SK-N-SH (cell line): ENCODE measurements at regions not wholly inside any gene's neighbourhood (a gene's known extent, or its start where the extent isn't known, plus 50 kb on each side); places are given as distances from the start of the nearest gene placed in this dataset.

Source experiments
- CTCF ChIA-PET: fragments of 300-600, 350-600 bp; formaldehyde crosslinking; extraction: SDS; loops from one replicate; lab custom pipeline; 2021; lab: Yijun Ruan, JAX
- POLR2A ChIA-PET: fragments of 350-600 bp; sonication (Branson Sonifier 250); formaldehyde crosslinking; extraction: SDS; loops from one replicate; lab custom pipeline; 2020; ENCODE audit warnings: antibody characterized with exemption, inconsistent platforms; lab: Yijun Ruan, JAX
- DNase-seq: peaks from one replicate; pipeline ENCODE4 v3.0.0; 2012
- H2AFZ ChIP-seq: fragments of 200-600 bp; sonication (generic); 2 replicates; pipeline ENCODE4 v1.8.1; 2016; ENCODE audit warnings: antibody characterized with exemption, mild to moderate bottlenecking, low read depth
- H3F3A ChIP-seq: fragments of 200-600 bp; sonication (generic); replicated peaks from 2 replicates; pipeline ENCODE3; 2016; ENCODE audit warnings: antibody characterized with exemption, mild to moderate bottlenecking; ENCODE audit not compliant: insufficient read depth
- H3K27ac ChIP-seq, 2 experiments: fragments of 200-500 bp in 1 of 2; fragments of 200-600 bp in 1 of 2; sonication (Bioruptor generic) in 1 of 2; sonication (generic), shearing (Covaris generic) in 1 of 2; 2 replicates each; pipeline versions ENCODE4 v1.5.1 to v1.6.1; 2014 to 2016; ENCODE audit warnings: low read depth in 2 of 2, inconsistent platforms in 1 of 2, low read length in 1 of 2, mild to moderate bottlenecking in 1 of 2, mixed read lengths in 1 of 2
- H3K27me3 ChIP-seq: fragments of 200-600 bp; sonication (generic), shearing (Covaris generic); 2 replicates; pipeline ENCODE4 v1.6.1; 2016; ENCODE audit warnings: mixed run types; ENCODE audit not compliant: insufficient read depth
- H3K36me3 ChIP-seq, 2 experiments: fragments of 200-500 bp in 1 of 2; fragments of 200-600 bp in 1 of 2; sonication (Bioruptor generic) in 1 of 2; sonication (generic) in 1 of 2; replicated peaks in 1 of 2; 2 replicates each; pipeline versions ENCODE3 to v1.5.1; 2014 to 2016; ENCODE audit warnings: low read length in 1 of 2, mild to moderate bottlenecking in 1 of 2; ENCODE audit not compliant: insufficient read depth in 2 of 2, control insufficient read depth in 1 of 2
- H3K4me1 ChIP-seq, 2 experiments: fragments of 200-500 bp in 1 of 2; fragments of 200-600 bp in 1 of 2; sonication (Bioruptor generic) in 1 of 2; sonication (generic), shearing (Covaris generic) in 1 of 2; 2 replicates each; pipeline versions ENCODE4 v1.5.1 to v1.6.1; 2014 to 2016; ENCODE audit warnings: low read depth in 1 of 2, low read length in 1 of 2, mixed run types in 1 of 2; ENCODE audit not compliant: insufficient read depth in 2 of 2, control insufficient read depth in 1 of 2
- H3K4me2 ChIP-seq: fragments of 200-600 bp; sonication (generic), shearing (Covaris generic); 2 replicates; pipeline ENCODE4 v1.6.1; 2017; ENCODE audit warnings: mixed run types
- H3K4me3 ChIP-seq, 2 experiments: fragments of 200-500 bp in 1 of 2; fragments of 200-600 bp in 1 of 2; sonication (Bioruptor generic) in 1 of 2; sonication (generic), shearing (Covaris generic) in 1 of 2; 2 replicates each; pipeline versions ENCODE4 v1.5.1 to v1.8.1; 2014 to 2016; ENCODE audit warnings: low read depth in 2 of 2, inconsistent platforms in 1 of 2, low read length in 1 of 2, mild to moderate bottlenecking in 1 of 2, mixed read lengths in 1 of 2, moderate library complexity in 1 of 2
- H3K79me2 ChIP-seq: fragments of 200-600 bp; sonication (generic); 2 replicates; pipeline ENCODE4 v1.8.1; 2017; ENCODE audit warnings: mild to moderate bottlenecking; ENCODE audit not compliant: insufficient read depth
- H3K9ac ChIP-seq: fragments of 200-600 bp; sonication (generic); 2 replicates; pipeline ENCODE4 v1.6.1; 2017; ENCODE audit warnings: mixed run types
- H3K9me2 ChIP-seq: fragments of 200-600 bp; sonication (generic); 2 replicates; pipeline ENCODE4 v1.6.1; 2017; ENCODE audit warnings: mixed run types
- H3K9me3 ChIP-seq: fragments of 200-600 bp; sonication (generic); 2 replicates; pipeline ENCODE4 v1.6.1; 2017; ENCODE audit warnings: mixed run types, mild to moderate bottlenecking, moderate library complexity
- H4K20me1 ChIP-seq: fragments of 200-600 bp; sonication (generic); 2 replicates; pipeline ENCODE4 v1.6.1; 2017; ENCODE audit warnings: mild to moderate bottlenecking, mixed run types; ENCODE audit not compliant: insufficient read depth
- CHD2 ChIP-seq: fragments of 150-350 bp; IDR thresholded peaks from 2 replicates; pipeline ENCODE4 v1.6.1; 2018; ENCODE audit warnings: low read length; ENCODE audit not compliant: partially characterized antibody
- CTCF ChIP-seq: fragments of 200-600 bp; sonication (generic); IDR thresholded peaks from 2 replicates; pipeline ENCODE4 v1.6.1; 2017; ENCODE audit warnings: antibody characterized with exemption, mild to moderate bottlenecking, moderate library complexity
- FOSL2 ChIP-seq: IDR thresholded peaks from 2 replicates; pipeline ENCODE4 v1.4.0; 2012; ENCODE audit warnings: low read depth, mild to moderate bottlenecking, moderate library complexity, borderline replicate concordance
- FOXM1 ChIP-seq: IDR thresholded peaks from 2 replicates; pipeline ENCODE4 v1.4.0; 2012; ENCODE audit warnings: low read depth, mild to moderate bottlenecking
- GABPA ChIP-seq: IDR thresholded peaks from 2 replicates; pipeline ENCODE4 v1.4.0; 2012; ENCODE audit warnings: low read depth, mild to moderate bottlenecking
- GATA2 ChIP-seq: sonication (generic); formaldehyde crosslinking; IDR thresholded peaks from 2 replicates; pipeline ENCODE4 v1.5.0; 2020; ENCODE audit warnings: mild to moderate bottlenecking, missing genetic modification reagents
- IRF3 ChIP-seq: fragments of 150-350 bp; IDR thresholded peaks from 2 replicates; pipeline ENCODE4 v1.6.1; 2016; ENCODE audit warnings: mild to moderate bottlenecking, low read depth, low read length
- MXI1 ChIP-seq: IDR thresholded peaks from 2 replicates; pipeline ENCODE4 v1.6.1; 2012; ENCODE audit warnings: mild to moderate bottlenecking, low read depth, low read length, improper control_type of control experiment
- NFIC ChIP-seq: IDR thresholded peaks from 2 replicates; pipeline ENCODE4 v1.4.0; 2012; ENCODE audit warnings: borderline replicate concordance
- NRF1 ChIP-seq: IDR thresholded peaks from 2 replicates; pipeline ENCODE4 v1.6.1; 2012; ENCODE audit warnings: low read depth, mild to moderate bottlenecking, low read length
- PBX3 ChIP-seq: IDR thresholded peaks from 2 replicates; pipeline ENCODE4; 2012
- POLR2AphosphoS5 ChIP-seq: IDR thresholded peaks from 2 replicates; pipeline ENCODE4 v1.6.1; 2012; ENCODE audit warnings: low read depth, low read length
- RAD21 ChIP-seq: IDR thresholded peaks from 2 replicates; pipeline ENCODE4 v1.6.1; 2012; ENCODE audit warnings: mild to moderate bottlenecking, low read length
- RCOR1 ChIP-seq: fragments of 150-350 bp; IDR thresholded peaks from 2 replicates; pipeline ENCODE4 v1.6.1; 2017; ENCODE audit warnings: antibody characterized with exemption, low read length
- RFX5 ChIP-seq: IDR thresholded peaks from 2 replicates; pipeline ENCODE4 v1.6.1; 2012; ENCODE audit warnings: mild to moderate bottlenecking, improper control_type of control experiment, low read length
- RXRA ChIP-seq: IDR thresholded peaks from 2 replicates; pipeline ENCODE4 v1.4.0; 2012; ENCODE audit warnings: low read depth, mild to moderate bottlenecking, borderline replicate concordance
- SMC3 ChIP-seq: IDR thresholded peaks from 2 replicates; pipeline ENCODE4 v1.6.1; 2012; ENCODE audit warnings: low read depth, low read length, improper control_type of control experiment
- TAF1 ChIP-seq: IDR thresholded peaks from 2 replicates; pipeline ENCODE4 v1.6.1; 2012; ENCODE audit warnings: low read depth, mild to moderate bottlenecking, low read length, moderate library complexity, borderline replicate concordance
- TEAD4 ChIP-seq: IDR thresholded peaks from 2 replicates; pipeline ENCODE4 v1.4.0; 2012; ENCODE audit warnings: mild to moderate bottlenecking, borderline replicate concordance; ENCODE audit not compliant: insufficient read depth
- USF1 ChIP-seq: IDR thresholded peaks from 2 replicates; pipeline ENCODE4 v1.4.0; 2012; ENCODE audit warnings: low read depth, borderline replicate concordance
- USF2 ChIP-seq: fragments of 150-350 bp; IDR thresholded peaks from 2 replicates; pipeline ENCODE4 v1.6.1; 2017; ENCODE audit warnings: antibody characterized with exemption, low read length, low read depth, borderline replicate concordance
- ZBTB33 ChIP-seq: IDR thresholded peaks from 2 replicates; pipeline ENCODE4 v1.4.0; 2012; ENCODE audit warnings: low read depth, borderline replicate concordance
- WGBS: methylation state at CpG from one replicate; pipeline ENCODE4 v1.1.6; 2017; ENCODE audit warnings: low lambda C conversion rate; 5-methylcytosine and 5-hydroxymethylcytosine counted together

- H3K9ac ChIP-seq, result no peak overlapping the region
- DNase-seq, result no peak
- no peaks in the 10 kb centered on the region for H3K36me3 ChIP-seq
- TF ChIP-seq POLR2AphosphoS5, result no peak
- TF ChIP-seq FOXM1, result no peak
- no peak for TF ChIP-seq TEAD4
- TF ChIP-seq SMC3, result no peak
- TF ChIP-seq IRF3, result no peak
- no peak for TF ChIP-seq GABPA
- TF ChIP-seq CHD2, result no peak
- TF ChIP-seq RFX5, result no peak
- TF ChIP-seq TAF1, result no peak
- no peak for TF ChIP-seq CTCF
- no peak for TF ChIP-seq USF1
- TF ChIP-seq PBX3, result no peak
- TF ChIP-seq RCOR1, result no peak
- H3F3A ChIP-seq, result no peaks in the 10 kb centered on the region
- ChIA-PET CTCF (no interaction called here), POLR2A (no interaction called here)
- H3K9me3 ChIP-seq, result no peaks in the 10 kb centered on the region
- H3K79me2 ChIP-seq, result no peaks in the 10 kb centered on the region
- H3K27ac ChIP-seq, result no peak overlapping the region
- no peak overlapping the region for H3K4me2 ChIP-seq
- peaks cover 0 to 3% of the 10 kb centered on the region in 2 experiments; a peak in 1 of 4 replicates for H3K4me1 ChIP-seq
- 68% methylated on average over 1 of the region's 1 CpG for WGBS
- H3K9me2 ChIP-seq, result no peaks in the 10 kb centered on the region
- no peak overlapping the region for H2AFZ ChIP-seq
- H3K4me3 ChIP-seq, result no peak overlapping the region
- no peaks in the 10 kb centered on the region for H3K27me3 ChIP-seq
- H4K20me1 ChIP-seq, result no peaks in the 10 kb centered on the region
These were observed 1136.3 kb upstream of the ACO1 start for GRCh38 chr9:31248156-31248555.

- no peak for DNase-seq
- ChIA-PET POLR2A (no interaction called here), CTCF (no interaction called here)
- Histone ChIP-seq H3K4me2 (no peak overlapping the region), H3K4me1 (no peaks in the 10 kb centered on the region), H3K9me2 (no peaks in the 10 kb centered on the region), H2AFZ (no peak overlapping the region), H3K4me3 (no peak overlapping the region), H3K36me3 (no peaks in the 10 kb centered on the region), H3K27ac (no peak overlapping the region), H3F3A (no peaks in the 10 kb centered on the region), H3K79me2 (no peaks in the 10 kb centered on the region), H3K9ac (no peak overlapping the region), H3K9me3 (no peaks in the 10 kb centered on the region), H4K20me1 (no peaks in the 10 kb centered on the region), H3K27me3 (no peaks in the 10 kb centered on the region)
- 67% methylated on average over 2 of the region's 2 CpGs for WGBS
- TF ChIP-seq RCOR1 (no peak), USF2 (no peak), FOXM1 (no peak), RAD21 (no peak), GATA2 (CRISPR knock-in tag) (no peak), ZBTB33 (no peak), FOSL2 (no peak), RFX5 (no peak), RXRA (no peak), NFIC (no peak), MXI1 (no peak), NRF1 (no peak), TEAD4 (no peak)
These were observed 1133.1 kb upstream of the ACO1 start for GRCh38 chr9:31251386-31251785.
